TTC549 (cell line): ENCODE measurements at regions not wholly inside any gene's neighbourhood (a gene's known extent, or its start where the extent isn't known, plus 50 kb on each side); places are given as distances from the start of the nearest gene placed in this dataset.

Experiments used
- FAIRE-seq: peaks from 2 replicates; lab custom pipeline; 2012; peaks lifted over from hg19 to GRCh38; lab: Jason Lieb, UNC

DNA sequence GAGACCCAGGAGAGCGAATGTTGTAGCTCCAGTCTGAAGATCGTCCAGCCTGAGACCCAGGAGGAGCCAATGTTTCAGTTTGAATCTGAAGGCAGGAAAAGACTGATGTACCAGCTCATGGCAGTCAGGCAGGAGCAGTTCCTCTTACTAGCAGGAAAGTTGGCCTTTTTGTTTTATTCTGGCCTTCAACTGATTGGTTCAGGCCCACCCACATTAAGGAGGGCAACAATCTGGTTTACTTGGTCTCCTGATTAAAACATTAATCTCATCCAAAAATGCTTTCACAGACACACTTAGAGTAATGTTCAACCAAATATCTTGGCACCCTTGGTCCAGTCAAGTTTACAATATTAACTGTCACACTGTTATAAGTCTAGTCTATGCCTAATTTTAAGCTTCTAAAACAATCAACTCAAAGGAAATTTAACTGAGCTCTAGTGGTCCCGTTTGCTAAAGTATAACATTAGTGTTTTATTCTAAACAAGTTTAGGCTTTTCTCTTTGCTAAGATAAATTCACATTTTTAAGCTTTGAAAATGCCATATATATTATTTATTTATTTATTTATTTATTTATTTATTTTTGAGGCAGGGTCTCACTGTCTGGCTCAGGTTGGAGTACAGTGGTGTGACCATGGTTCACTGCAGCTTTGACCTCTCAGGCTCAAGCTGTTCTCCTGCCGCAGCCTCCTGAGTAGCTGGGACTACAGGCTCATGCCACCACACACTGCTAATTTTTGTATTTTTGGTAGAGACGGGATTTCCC lies 275.5 kb upstream of the SLC35B3 start:
- FAIRE-seq: no peak

DNA sequence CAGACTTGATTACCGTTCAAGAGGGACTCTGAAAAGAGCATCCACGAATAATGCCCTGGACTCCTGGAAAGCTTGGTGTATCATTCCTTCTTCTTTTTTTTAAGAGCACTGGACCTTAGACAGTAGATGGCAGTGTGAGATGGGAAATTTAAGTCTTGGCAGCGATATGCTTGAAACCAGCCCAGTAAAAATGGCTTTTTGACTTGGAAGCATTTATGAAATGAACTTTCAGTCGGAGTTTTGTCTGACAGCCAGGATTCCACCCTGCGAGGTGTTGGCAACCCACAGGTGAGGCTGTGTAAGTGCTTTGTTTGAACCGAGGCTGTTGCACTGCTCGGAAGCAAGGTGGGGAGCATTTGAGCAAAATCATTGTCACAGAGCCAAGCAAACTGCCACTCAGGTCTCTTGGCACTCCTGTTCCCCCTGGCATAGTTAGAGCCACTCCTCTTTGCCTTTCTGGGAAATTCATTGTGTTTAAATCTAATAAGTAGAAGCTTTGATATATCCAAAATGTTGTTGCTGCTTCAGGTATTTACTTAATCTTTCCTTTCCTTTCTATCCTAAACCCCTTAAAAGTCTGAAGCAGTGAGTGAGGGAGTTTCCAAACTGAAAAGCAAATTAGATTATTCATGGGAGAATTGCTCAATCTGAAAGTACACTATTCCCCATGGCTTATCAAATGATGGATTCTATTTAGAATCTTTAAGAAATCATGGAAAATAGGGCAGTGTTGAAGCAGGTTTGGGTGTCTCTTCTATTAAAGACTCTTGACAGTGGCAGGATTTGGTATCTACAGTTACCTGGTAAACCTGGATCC lies 272.8 kb upstream of the SLC35B3 start:
- no peak for FAIRE-seq

DNA sequence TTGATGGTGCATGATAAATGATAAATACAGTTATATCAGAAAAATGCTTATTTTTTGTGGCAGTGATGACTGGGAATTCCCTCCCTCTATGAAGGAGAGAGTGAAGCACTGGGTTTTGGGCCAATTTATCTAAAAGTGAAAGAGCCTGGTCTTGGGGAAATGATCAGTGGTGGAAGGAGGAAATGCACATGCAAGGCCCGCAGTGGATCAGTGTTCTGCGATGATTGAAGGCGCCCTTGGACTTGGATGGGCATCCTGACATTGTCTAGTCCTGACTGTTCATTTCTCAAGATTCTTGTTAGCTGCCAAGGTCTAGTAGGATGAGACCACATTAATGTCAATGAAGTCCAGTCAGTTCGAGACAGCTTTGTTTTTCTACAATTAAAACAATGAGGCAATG lies 272.0 kb upstream of the SLC35B3 start:
- no peak for FAIRE-seq

DNA sequence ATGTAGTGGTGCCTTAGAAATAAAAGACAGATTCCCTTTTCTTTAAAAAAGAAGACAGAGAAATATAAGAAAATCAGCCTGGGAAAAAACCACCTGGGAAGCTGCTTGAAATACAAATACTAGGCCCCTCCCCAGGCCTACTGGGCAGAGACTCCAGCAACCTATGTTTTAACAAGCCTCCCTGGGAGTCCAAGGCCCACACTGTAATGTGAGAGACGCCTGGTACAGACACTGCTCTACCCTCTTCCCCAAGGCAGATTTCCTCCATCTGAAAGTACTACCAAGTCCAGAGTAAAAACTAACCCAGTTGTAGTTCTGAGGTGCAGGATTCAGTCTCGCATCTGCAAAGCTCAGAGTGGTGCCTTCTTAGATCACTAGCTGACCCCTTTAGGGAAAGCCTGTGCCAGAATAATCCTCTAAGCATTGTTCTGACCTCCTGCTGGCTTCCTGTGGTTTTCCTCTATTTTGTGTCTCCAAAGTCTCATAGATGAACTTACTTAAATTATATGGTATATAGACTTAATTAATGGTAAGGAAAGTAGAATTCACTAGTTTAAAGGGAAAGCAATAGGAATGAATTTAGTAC lies 270.2 kb upstream of the SLC35B3 start:
- FAIRE-seq: no peak

DNA sequence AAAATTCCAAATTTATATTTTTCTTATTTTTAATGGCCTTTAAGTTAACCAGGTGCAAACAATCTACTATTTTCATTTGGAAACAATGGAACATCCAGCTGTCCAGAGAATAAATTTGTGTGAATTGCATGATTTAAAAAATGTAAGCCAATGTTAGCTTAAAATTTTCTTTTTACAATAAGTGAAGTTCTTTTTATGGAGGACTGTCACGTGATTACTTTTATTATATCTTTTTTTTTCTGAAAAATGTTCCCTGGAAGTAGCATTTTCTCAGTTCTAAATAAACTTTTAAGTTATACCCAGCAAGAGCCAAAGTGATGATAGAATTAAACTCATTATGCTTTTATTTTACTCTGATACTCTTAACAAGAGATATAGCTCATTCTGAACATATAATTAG lies 267.7 kb upstream of the SLC35B3 start:
- no peak for FAIRE-seq

DNA sequence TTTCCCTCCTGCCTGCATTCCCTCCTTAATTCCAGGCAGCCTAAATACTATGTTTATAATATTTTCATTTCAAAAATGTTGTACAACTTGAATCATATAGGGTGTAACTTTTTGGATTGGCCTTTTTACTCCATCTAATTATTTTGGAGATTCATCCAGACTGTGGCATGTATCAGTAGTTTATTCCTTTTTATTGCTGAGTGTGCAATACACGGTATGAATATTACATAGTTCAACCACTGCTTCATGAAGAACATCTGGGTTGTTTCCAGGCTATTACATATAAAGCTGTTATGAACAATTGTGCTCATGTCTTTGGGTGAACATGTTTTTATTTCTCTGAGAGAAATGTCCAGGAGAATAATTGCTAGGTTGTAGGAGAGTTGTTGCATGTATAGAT lies 253.5 kb upstream of the SLC35B3 start:
- no peak for FAIRE-seq

DNA sequence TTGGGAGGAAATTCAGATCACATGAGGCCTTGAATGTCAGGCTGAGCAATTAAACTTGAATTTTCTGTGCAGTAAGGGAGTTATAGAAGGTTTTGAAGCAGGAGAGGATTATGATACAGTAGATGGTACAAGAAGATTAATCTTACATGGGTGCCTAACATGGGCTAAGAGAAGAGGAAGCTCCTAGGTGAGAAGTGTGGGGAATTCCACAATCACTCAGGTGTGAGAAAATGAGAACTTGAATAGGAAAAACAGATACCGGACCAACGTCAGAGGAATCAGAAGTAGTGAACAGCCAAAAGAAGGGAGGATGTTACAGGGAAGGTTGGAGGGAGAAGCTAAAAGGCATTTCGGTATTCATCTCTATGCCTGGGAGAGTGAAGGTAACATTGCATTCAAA lies 250.7 kb upstream of the SLC35B3 start:
- no peak for FAIRE-seq

DNA sequence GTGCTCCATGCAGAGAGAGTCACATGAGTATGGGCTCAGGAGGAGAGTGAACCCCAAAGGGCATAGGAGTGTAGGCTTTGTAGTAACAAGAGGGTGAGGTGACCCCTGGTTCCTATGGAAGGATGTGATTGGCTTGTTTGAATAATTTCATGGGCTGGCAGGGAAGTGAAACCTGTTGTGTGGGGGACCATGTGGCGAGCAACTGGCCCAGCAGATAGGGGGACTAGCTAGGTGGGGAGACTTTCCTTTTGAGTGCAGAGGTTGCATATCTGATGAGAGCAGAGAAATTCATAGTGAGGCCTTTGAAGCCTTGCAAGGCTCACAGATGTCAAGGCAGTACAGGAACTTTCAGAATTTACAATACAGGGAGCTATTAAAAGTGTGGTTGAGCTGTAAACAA lies 247.9 kb upstream of the SLC35B3 start:
- no peak for FAIRE-seq

DNA sequence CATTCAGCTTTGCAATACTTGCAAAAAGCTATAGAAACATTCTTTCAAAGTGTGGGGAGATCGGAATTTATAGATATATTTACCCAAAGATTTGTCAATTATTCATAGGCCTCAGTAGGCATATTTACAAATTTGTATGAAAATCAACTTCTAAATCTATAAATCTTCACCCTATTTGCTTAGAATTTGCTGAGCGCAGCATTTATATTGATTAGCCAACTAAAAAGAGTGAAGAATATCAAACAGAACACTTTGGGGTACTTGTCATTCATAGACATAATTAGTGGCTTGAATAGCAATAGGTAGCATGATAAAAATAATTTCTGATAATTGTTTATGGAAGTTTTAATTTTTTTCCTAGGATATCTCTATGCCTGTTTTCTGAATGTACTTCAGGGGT lies 244.5 kb upstream of the SLC35B3 start:
- no peak for FAIRE-seq

DNA sequence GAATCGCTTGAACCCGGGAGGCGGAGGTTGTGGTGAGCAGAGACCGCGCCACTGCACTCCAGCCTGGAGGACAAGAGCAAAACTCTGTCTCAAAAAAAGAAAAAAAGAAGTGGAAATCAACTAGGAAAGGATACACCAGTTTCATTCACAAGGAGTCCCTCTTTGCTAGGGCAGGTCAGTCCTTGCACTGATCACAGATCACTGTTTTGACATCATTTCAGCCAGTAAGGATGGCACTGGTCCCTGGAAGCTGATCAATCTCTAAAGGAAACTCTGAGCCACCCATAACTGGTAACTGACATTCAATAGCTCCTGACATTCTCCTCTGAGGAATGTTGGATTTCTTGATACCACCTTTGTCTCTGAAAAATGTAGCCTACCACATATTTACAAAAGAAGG lies 243.1 kb upstream of the SLC35B3 start:
- no peak for FAIRE-seq

DNA sequence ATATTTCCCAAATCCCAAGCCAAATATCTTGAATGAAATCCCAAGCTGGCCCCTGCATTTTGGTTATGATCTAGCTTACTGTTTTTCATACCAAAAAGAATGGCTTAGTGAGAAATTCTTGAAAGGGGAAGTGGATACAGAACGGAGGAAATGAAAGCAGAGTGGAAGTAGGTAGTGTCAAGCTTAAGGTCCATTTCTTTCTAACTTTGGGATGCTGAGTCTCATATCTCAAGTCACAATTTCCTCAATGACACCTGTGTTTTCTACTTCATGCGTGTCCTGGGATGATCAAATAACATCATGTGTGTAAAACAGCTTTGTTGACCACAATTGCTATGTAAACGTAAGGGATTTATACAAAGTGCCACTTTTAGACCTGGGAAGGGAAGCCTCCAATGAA lies 238.8 kb upstream of the SLC35B3 start:
- FAIRE-seq: no peak

DNA sequence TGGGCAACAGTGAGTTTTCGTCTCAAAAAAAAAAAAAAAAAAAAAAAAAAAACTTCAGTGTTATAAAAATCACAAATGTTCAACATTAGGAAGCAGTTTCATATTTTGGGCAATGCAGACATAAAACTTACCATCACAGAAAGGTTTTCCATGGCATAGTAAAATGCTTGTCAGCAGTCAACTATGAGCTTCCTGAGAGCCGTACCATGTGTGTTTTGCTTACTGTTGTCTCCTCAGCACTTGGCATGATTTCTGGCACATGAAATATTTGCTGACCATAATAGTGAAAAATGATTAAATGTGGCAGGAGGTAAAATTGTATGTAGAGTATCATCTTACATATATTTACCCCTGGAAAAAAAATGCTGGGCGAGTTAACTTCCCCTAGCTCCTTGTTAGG lies 237.5 kb upstream of the SLC35B3 start:
- no peak for FAIRE-seq

DNA sequence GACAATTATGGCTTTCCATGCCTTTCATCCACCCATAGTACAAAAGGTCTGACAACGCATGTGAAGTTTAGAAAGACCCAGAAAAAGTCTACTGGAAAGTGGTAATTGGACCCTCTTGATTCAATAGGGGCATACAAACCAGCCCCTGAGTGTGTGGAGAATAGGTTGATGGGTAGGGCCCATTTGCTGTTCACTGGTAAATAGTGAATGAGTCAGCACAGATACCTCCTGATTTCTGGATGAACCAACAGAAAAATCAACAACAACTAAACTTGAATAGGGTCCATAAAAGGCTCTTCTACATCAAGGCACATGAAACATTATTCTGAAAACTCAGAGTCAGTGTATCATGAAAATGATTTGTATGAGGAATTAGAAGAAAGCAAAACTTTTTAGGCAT lies 235.4 kb upstream of the SLC35B3 start:
- no peak for FAIRE-seq

DNA sequence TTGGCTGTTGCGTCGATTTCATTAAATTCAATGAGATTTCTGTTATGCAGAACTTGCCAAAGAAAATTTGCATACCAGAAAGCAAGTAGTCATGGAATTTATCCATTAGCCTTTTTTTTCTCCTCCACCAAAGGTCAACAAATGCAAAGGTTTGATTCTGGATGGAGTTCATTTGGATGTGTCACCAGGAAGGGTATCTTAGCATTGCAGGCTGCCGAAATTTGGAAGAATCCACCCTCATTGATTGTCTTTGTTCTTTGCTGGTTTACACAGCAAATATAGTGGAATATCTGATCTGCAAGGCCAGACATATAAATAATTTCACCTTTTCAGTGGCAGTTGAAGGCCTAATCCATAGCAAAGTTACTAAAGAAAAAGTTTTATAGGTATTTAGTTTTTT lies 229.4 kb upstream of the SLC35B3 start:
- FAIRE-seq: no peak

DNA sequence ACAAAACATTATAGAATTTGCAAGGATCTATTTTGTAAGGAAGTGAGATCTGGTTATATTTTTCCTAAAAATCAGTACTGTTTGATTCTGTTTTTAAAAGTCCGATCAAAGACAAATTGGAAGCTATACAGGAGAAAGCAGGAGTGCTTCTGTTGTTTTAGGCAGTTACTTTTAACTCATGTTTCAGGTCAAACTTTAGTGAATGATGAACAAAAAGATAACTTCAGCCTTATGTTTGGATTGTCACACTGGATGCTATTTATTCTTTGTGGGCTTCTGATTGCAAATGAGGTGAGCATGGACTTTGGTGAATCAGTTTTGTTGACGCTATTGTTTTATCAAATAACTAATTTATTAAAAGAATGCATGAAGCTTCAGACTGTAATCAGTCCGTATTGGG lies 228.7 kb upstream of the SLC35B3 start:
- FAIRE-seq: no peak

DNA sequence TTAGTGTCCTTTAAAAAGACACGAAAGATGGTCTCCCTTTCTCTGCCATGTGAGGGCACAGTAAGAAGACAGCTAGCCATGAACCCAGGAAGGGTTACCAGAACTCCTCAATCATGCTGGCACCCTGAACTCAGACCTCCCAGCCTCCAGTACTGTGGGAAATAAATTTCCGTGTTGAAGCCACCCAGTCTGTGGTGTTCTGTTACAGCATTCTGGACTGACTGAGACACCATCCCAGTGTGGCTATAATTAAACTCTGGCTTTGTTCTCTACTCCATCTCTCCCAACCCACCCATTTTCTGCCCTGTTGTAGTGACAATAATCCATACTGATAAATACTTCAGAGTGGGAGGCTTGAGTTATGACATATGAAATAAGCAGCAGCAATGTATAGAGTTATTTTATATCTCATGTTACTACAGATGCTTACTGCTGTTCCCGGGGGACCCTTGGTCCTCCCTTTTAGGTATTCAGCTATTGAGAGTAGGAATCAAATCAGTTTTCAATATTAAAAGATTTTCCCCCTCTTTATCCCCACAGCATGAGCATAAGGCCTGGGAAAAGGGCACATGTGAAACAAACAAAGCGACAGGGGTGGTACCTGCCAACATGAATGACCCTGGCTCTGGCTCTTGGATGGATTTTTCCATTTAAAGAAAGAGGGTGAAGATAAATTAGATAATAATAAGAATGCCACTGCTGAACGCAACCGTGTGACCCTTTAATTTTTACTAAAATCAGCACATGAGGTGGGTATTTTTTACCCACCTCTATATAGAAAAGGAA lies 224.3 kb upstream of the SLC35B3 start:
- FAIRE-seq: no peak

DNA sequence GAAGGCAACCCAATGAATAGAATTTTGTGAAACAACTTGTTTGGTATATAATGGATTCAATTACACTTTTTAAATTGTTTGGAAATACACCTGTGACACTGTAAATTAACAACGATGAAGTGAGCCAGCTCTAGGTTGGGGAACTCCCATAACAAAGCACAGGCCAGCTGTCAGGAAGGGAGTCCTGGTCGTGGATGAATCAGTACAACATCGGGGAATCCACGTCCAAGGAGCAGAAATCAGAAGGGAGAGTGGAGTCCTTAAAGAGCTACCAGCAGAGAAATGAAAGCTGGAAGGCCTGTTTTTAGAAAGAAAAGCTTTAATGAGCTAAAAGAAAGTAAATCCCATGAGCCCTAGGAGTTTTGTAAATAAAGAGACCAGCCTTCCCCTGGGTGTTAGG lies 223.1 kb upstream of the SLC35B3 start:
- no peak for FAIRE-seq

DNA sequence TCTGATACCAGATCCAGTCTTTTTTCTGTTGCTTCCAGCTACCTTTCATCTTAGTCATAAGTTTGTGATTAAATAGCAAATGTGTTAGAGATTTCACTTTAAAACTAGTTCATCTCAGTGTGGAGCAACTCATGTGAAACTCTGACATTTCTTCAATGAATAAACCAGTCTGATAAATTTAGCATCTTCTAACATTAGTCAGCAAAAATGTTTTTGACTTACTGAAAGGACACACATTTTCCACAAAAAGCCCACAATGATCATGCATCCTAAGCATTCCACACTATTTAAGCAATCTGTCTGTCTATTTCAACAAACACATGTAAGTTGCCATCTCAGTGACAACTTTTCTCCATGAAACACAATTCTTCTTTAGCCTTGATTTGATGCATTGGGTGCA lies 222.2 kb upstream of the SLC35B3 start:
- FAIRE-seq: no peak

DNA sequence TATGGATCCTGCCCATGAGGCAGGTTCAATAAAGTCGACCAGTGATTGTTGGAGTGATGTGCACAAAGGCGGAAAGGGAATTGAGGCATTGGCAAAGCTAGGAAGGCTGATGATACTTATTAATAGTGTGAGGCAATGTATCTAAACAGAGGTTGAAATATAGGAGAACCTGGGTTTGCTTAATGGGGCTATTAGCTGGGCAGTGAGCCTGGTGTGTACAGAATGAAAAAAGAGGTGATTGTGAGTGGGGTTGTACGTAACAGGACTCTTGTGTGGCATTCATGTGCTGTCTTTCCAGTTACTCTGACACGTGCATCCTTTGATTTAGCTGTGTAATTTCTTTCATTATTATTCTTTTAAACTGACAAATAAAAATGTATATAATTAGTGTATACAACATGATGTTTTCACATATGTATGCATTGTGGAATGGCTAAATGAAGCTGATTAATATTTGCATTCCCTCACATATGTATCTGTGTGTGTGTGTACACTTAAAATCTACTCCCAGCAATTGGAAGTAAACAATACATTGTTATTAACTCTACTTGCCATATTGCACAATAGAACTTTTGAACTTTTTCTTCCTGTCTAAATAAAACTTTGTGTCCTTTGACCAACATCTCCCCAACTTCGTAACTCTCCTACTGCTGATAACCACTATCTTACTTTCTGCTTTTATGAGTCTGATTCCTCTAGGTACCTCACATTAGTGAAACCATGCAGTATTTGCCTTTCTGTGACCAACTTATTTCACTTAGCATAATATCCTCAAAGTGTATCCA lies 220.5 kb upstream of the SLC35B3 start:
- no peak for FAIRE-seq

DNA sequence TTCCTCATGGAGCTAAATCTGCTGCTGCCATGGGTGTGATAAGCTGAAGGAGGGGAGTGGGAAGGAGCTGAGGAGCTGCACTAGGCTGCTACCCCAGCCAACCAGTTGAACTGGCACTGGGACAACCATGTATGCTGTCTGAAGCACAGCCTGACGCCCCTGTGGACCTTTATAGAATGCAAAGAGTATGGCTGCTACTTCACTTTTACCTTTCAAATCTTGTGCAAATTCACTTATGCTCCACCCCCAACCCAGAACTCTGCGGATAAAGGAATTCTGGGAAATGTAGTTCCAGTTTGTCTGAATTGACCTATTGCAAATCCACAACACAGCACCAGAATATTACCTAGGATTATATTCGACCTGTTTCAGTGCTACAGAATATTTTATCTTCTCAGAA lies 217.4 kb upstream of the SLC35B3 start:
- no peak for FAIRE-seq

DNA sequence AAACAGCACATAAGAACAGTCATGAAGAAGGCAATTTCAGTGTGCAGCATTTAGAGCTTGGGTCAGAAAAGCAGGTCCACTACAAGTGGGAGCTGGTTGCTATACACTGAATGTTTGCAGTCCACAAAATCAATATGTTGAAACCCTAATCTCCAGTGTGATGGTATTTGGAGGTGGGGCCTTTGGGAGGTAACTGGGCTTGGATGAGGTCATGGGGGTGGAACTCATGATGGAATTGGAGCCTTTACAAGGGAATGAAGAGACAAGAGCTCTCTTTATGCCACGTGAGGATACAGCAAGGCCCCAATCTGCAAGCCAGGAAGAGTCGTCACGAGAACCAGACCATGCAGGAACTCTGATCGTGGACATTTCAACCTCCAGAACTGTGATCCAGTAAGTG lies 216.7 kb upstream of the SLC35B3 start:
- no peak for FAIRE-seq

DNA sequence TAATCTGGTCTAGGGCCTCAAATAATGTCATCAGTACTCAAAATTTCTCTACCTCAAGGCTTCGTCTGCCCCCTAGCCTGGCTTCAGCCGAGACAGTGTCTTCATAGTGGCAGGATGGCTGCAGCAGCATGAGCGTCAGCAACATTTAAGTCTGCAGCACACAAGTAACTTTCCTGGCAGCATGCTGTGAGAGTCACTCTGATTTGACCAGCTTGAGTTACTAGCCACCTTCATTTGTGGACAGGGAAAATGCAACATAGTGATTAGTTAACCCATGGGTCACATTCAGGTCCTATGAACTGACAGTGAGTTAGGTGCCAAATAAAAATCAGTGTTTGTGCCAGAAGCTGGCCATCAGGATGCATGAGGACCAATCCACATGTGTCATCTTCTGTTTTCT lies 209.9 kb upstream of the SLC35B3 start:
- FAIRE-seq: no peak
